ENCODE measurements at regions not wholly inside any gene's neighbourhood (a gene's known extent, or its start where the extent isn't known, plus 50 kb on each side); places are given as distances from the start of the nearest gene placed in this dataset.
"Not testable (repeated sequence)": the region's sequence is repeated elsewhere in the genome, so short reads cannot be mapped to it uniquely, and the experiment has no call there.

- no peak for DNase-seq (ENCODE audit: low read depth)
Measured at GRCh38 chrY:18919256-18919655, 145.7 kb upstream of the HSFY2 start.

- no peak for DNase-seq (ENCODE audit: low read depth)
Measured at GRCh38 chrY:18912846-18913245, 139.3 kb upstream of the HSFY2 start.

- no peak for DNase-seq (ENCODE audit: low read depth)
Measured at GRCh38 chrY:18909846-18910245, 136.3 kb upstream of the HSFY2 start.

- DNase-seq (ENCODE audit: low read depth): not testable (repeated sequence)
Measured at GRCh38 chrY:18906198-18906597, 132.7 kb upstream of the HSFY2 start.

GRCh38 chrY:18904296-18904695 is 130.8 kb upstream of the HSFY2 start:
- no peak for DNase-seq (ENCODE audit: low read depth)

DNA sequence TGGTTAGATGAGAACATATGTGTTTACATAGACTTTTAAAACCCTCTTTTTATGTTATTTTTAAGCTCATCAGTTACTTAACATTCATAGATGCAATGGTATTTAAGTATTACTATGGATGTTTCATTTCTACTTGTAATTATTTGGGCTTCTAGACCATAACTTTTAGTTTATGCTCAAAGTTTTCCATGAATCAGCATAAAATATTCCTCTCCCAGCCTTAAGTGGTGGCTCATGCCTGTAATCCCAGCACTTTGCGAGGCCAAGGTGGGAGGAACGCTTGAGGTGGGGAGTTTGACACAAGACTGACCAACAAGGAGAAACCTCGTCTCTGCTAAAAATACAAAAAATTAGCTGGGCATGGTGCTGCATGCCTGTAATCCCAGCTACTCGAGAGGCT is 118.5 kb upstream of the HSFY2 start:
- no peak for DNase-seq (ENCODE audit: low read depth)

GRCh38 chrY:18889548-18889947 is 116.0 kb upstream of the HSFY2 start:
- DNase-seq (ENCODE audit: low read depth): no peak

GRCh38 chrY:18884748-18885147 is 111.2 kb upstream of the HSFY2 start:
- DNase-seq (ENCODE audit: low read depth): no peak

DNA sequence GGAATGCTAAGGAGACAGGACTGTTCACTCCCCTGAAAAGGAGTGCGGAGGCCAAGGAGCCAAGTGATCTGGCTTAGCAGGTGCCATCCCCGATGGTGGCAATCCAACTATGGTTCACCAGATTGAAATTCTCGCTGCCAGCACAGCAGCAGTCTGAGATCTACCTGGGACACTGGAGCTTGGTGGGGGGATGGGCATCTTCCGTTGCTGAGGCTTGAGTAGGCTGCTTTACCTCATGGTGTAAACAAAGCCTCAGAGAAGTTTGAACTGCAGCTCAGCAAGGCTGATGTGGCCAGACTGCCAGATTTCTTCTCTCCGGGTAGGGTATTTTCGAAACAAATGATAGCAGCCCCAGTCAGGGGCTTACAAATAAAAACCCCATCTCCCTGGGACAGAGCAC is 95.6 kb upstream of the HSFY2 start:
- DNase-seq (ENCODE audit: low read depth): not testable (repeated sequence)

GRCh38 chrY:18866887-18867551 is 93.5 kb upstream of the HSFY2 start:
- DNase-seq (ENCODE audit: low read depth): not testable (repeated sequence)

GRCh38 chrY:18860856-18861255 is 87.3 kb upstream of the HSFY2 start:
- not testable (repeated sequence) for DNase-seq (ENCODE audit: low read depth)

GRCh38 chrY:18858484-18859191 is 85.1 kb upstream of the HSFY2 start:
- not testable (repeated sequence) for DNase-seq (ENCODE audit: low read depth)

- not testable (repeated sequence) for DNase-seq (ENCODE audit: low read depth)
Measured at GRCh38 chrY:18855184-18855583, 81.6 kb upstream of the HSFY2 start.

GRCh38 chrY:18853323-18853722 is 79.8 kb upstream of the HSFY2 start:
- not testable (repeated sequence) for DNase-seq (ENCODE audit: low read depth)

- DNase-seq (ENCODE audit: low read depth): not testable (repeated sequence)
Measured at GRCh38 chrY:18836643-18837042, 63.1 kb upstream of the HSFY2 start.
